ENCODE measurements at regions not wholly inside any gene's neighbourhood (a gene's known extent, or its start where the extent isn't known, plus 50 kb on each side); places are given as distances from the start of the nearest gene placed in this dataset.

DNA sequence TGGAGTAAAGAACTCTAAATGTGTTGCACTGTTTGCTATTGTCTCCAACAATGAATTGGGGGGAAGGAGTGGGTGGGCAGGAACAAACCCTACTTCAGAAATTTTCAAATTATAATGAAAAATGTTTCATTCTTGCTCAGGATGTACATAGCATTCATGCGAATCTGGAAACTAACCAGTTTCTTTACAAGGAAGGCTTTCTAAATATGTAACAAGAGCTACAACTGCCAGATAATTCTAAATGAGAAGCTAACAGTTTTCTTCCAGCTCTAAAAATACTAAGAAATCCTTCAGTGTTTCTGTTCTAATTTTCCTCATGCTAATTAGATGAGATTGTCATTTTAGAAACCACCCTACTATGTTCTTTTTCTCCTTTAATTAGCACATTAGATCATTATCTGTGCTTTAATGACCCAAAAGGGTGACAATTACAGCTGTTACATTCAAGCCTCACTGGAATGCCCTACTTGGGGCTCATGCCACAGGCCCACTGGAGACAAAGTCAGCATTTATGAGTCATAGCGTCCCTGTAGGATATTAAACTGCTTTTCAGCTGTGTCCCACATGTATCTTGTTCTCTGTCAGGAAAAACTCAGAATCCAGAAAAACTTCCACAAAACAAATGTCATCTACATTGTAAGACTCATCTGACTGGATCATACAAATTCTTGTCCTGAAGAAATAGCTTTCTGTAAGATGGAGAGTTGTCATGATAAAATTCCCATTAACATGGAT, 804.6 kb upstream of the CXADR start:
- no peak for DNase-seq

DNA sequence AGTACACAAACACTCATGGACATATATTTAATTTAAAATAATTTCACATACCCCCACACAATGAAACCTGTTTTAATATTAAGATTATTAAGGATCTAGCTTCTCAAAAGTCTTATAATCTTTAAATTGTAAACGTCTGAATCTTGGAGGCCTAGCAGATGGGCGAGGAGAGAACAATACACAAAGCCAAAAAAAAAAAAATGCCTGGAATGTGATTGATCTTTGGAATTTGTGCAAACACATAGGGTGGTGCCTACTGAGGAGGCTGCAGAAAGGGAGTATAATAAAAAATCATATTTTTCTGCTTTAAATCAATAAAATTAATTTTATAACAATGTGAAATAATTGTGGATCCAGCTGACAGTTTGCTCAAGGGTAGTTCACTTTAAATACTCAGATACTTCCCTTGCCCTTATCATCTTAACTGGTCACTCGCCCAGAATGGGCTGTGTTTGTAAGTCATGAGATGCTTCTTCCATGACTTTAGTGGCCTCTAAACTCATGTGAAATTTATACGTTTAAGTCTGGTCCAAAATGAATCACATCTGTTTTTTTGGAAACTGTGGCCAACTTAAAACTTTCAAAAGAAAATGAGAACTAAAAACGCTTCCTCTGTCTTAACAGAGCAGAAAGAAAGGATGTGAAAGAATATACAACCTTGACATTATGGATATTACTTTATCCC, 802.8 kb upstream of the CXADR start:
- DNase-seq, result no peak

DNA sequence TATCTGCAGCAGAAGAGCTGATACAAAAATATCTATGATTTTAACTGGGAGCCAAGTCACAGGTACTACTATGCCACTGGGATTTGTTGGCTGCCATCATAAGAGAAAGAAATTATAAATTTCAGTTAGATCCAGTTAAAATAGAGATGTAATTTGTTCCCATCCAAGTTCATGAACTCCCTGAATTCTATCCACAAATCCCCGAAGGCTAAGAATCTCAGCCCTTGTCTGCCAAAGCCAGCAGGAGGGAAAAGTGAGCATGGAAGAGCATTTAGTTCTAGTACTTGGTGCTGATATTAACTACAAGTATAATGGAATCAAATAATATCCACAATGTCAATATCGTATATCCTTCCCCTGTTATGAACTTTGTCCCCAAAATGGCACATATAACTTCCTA, 801.1 kb upstream of the CXADR start:
- DNase-seq, result no peak

DNA sequence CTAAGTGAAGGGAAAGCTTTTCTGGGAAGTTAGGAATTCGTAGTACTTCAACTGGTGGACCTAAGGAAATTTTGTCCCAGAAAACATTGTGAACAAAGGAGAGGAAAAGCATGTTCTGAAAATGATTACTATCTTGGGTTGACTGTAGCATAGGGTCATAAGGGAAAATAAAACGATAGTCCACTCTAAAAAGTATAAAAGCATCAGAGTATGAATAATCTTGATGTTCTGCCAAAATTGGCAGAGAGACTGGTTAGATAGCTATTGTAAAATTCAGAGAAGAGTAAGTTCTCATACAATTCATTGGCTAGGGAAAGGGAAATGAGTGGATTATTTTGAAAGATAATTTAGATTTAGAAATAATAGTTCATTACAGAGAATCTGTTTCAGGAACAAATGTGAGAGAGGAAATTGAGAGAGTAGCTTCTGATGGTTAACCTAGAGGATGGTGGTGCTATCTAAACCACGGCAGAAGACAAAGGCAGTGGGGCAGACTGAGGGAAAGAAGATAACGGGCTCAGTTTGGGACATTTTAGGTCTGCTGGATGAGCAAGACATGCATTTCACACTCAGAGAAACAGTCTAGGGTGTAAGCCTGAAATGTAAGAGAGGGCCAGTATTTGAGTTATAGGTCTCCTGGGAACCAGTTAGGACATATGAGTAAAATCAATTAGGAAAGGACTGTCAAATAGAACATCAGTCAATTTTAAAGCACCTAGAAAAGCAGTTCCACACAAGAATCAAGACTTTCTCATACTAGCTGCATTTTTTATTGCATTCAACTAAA, 799.3 kb upstream of the CXADR start:
- no peak for DNase-seq

DNA sequence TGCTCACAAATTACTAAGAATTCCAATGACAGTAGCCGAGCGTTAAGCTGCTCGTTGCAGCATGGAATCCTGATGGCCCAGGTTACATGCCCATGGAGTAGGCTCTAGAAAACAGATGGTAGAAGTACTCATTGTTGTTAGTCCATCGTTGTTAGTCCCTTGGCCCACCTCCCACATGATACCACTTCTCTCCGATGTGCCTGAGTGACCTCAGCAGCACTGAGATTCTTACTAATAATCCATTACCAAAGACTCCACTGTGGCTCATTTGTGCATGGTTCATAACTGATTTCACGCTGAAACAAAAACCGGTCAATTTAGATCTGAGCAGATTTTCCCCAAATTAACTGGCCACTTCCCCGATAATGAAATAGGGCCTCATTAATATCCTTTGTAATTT, 772.3 kb upstream of the CXADR start:
- no peak for DNase-seq

DNA sequence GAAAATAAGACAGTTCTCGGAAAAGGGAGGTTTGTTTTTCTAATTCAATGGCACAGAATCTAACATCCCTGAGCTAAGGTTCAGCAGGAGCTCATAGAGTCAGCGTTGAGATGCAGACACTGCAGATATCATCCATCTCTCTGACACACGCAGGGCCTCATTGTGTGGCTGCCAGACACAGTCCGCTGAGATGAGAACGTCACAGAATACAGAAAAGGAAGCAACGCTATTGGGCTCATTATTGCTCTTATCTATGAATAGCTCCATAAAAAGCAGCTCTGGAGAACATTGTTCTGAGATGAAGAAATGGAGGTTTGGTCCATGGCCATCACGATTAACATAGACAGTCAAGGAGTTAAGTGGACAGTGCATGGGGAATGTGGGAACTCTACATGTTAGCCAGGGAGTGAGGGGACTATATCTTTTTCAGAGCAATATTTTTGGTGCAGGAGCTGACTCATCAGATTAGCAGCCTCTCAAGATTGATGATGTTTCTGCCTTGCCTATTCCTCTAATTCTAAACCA, 771.6 kb upstream of the CXADR start:
- DNase-seq, result no peak

DNA sequence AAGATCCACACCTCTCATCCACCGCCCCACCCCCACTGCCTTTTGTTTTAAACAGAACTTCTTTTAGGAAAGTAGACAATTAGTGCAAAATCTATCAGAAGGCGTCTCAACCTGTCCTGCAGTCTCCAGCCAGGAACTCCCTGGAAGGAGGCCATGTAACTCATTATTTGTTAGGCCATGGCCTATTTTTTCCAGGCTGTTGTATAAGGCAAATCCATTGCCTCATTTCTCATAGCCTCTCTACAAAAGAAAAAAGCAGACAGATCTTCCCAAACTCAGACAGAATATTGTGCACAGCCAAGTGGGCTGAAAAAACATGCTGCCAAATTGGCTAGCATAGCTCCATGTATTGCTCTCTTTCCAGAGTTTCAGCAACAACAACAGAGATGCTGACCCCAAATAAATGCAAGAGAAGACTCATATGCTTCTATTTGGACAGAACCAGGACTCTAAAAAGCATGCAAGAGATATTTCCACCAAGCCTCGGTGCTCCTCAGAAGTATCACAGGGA, 770.7 kb upstream of the CXADR start:
- DNase-seq, result no peak

DNA sequence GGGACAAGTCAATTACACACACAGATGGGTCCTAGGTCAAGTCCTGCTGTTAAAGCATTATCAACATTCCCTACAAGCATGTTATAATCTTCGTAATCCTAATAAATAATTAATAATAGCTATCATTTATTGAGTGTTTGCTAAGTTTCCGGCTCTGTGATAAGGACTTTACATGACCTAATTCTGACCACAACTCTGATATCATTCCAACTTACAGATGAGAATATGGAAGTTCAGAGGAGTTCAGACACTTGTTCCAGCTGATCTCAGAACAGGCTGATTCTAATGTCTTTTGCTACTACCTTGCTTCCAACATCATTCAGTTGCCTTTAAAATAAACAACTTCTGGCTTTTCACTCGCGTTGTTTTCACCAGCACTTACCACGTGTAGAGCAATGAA, 770.1 kb upstream of the CXADR start:
- no peak for DNase-seq

DNA sequence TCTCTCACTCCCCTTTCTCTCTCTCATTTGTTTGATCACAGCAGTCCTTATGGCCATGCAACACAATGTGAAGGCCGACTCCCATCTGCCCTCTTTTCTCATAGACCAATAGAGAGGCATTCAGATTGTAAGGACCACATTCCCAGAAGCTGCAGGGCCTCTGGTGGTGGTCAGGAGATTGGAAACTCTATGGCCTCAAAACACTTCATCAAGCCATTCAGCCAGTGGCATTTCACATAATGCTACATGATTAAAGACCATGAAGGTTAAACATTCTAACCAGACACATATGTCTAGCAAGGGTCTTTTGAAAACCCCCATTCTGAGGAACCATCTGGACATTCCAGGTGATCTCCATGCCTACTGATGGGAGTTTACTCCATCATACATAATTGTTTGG, 769.5 kb upstream of the CXADR start:
- no peak for DNase-seq

DNA sequence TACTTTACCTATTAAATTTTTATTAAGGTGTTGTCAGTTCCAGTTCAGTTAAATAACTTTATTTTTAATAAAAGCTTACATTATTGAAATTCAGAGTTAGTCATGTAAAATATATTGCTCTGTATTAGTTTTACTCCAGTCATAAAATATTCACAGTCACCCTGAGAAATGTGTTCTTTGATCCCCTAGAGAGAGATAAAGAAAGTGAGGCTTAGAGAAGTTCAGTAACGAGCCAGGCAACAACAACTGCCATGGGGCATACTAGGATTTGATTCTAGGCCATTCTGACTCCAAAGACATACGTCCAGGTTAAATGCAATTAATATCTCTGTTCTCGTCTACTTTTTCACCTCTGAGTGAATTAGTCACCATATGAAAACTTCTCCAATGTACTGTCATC, 761.9 kb upstream of the CXADR start:
- DNase-seq, result no peak

DNA sequence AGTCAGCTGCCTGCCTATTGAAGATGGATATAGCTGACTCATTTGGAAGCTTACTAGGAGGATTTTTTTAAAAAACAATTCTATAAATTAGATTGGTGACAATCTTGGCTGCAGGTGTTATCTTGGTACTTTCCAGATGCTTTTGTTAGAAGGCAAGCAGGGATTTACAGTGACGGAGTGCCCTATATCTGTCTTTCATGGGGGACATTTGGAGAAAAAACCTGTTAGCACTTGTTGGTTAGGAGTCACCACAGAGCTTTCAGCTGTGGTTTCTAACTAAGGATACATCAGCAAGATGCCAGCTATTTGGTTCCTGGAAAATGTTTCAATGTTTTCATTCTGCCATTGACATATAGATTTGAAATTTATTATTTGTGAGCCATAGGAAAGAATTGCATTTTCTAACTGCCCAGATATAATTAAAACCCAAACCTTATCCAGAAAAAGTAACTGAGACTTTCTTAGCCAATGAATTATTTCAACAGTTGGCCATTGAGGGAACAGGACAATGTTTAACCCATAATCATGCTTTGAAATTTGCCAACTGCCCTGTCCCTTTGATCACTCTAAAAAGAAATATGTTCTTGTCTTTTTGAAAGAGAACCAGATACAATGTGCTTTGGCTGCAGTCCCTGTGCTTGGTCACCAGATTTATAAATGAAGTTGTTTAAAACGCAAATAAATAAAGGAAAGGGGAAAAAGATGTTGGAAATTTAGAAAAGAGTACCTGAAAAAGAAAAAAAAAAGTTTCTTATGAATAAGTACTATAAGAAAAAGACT, 761.0 kb upstream of the CXADR start:
- no peak for DNase-seq

DNA sequence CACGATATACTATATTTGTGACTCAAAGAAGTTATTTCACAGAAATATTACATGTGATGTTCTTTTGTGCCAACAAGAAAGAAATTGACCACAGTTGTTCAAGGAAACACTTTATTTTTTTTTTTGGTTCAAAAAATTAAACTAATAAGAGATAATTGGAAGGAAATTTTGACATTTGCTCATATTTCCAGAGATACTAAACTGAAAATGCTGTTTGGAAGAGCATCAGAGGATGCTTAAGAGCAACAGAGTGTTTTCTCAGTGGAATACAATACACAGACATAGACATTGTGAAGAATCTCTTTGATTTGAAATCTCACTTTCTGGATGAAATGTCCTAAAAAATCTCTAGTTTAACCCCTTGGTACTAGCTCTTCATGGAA, 760.4 kb upstream of the CXADR start:
- no peak for DNase-seq

DNA sequence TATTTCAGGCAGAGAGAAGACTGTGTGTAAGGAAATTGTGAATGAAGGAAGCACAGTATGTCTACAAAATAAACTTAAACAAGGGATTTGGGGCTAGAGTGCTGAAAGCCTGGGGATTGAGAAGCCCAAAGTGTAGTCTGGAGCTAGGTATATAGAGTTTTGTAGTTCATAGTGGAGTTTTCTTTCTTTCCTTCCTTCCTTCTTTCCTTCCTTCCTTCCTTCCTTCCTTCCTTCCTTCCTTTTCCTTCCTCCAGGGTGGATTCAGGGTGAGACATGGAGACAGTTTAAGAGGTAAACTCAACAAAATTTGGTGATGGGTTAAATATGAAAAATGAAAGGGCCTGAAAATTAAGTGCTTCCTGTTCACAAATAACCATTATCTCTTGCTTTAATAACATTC, 757.8 kb upstream of the CXADR start:
- no peak for DNase-seq

DNA sequence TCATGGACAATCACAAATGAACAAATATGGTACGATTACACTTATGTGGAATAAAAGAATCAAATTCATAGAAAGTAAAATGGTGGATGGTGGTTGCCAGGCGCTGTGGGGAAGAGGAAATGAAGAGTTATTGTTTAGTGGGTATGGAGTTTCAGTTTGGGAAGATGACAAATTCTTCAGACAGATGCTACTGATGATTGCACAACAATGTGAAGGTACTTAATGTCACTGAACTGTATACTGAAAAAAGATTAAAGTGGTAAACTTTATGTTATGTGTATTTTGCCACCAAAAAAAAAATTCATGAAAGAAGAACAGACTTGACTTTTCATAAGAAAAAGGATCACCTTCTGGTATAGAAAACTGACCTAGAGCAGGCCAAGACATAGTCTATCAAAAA, 745.6 kb upstream of the CXADR start:
- DNase-seq, result no peak

DNA sequence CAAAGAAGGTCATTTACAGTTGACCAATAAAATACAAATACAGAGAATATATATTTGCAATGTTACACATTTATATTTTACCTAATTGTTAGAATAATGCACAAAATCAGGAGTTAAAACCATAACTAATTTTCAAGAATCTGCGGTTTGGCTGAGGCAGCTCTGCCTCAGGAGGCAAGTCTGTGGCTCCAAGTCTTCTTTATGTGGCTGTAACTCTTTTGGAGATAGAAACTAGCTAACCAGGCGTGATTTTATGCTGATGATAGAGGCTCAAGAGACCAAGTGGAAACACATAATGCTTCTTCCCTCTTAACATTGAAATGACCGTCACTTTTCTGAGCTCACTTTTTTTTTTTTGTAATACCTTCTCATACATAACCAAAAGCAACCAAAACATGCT, 744.7 kb upstream of the CXADR start:
- DNase-seq, result no peak

DNA sequence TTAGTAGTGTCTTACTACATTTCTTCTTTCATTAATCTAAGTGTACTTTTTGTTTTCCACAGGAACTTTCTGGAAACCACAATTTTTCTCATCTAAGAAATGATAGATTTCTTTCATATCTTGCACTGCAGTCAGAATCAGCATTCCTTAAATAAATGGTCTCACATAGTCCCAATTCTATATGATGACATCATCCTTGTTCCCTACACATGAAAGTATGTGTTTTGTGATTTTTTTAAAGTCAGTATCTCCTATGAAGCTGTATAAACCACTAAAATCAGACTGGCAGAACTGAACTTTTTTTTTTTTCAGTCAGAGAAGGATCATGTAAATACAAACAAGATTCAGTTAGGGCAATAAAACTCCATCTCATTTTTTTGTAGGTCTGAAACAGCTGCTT, 742.6 kb upstream of the CXADR start:
- no peak for DNase-seq

DNA sequence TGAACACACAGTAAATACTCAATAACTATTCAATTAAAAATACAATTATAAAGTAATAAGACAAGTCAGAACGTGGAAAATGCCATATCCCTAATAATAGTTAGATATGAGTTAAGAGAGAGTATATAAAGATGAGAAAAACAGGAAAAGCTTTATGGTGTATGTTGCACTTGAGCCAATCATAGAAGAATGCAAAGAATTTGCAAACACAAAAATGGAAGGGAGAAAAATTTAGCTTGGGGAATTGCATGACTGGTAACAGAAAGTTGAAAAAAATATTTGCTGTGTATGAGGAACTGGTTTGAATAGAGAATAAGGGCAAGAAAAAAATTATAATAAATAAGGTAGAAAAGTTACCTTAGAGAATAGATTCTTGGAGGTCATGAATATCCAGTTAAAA, 739.6 kb upstream of the CXADR start:
- DNase-seq, result no peak

DNA sequence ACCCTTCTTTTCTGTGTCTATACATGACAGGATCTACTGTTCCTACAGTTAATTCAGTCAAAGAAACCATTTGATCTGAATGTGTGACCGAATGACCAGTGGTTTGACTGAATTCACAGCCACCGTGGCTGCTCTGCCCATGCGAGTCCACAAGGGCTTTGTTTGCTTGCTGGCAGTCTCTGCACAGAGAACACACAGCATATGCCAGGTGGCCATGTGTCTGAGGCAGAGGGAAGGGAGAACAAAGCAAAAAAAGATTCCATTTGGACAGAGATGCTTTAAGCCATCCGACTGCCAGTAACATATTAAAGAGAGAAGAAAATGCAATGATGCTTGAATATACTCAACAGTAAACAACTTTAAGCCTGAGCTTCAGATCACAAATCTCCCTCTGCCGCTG, 737.8 kb upstream of the CXADR start:
- DNase-seq, result no peak

DNA sequence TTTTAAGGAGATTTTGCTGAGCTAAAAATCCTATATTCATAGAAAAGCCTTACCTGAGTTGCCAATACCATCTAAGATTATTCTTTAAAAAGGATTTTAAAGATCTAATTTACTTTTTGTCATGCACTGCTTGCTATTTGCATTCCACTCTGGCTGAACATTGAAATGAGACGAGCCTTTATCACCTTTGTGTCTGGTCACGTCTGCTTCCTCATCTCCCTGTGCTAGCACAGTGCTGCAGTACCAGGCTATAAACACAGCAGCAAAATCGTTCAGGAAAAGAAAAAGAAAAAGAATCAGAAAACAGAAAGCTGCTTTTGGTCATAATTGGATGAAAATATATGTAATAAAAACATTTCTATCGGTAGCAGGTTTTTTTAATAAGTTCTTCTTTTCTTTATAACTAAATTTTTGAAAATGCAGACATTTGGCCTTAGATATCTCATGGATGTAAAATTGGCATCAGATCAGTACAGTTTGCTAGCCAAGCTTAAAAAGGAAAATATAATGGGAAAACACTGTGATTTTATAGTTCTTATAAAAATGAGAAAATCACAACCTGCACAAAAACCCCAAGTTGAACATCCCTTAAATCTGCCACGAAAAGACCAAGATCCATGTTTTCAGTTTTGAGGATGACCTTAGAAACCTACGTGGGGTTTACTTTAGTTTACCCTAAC, 735.7 kb upstream of the CXADR start:
- DNase-seq, result no peak

DNA sequence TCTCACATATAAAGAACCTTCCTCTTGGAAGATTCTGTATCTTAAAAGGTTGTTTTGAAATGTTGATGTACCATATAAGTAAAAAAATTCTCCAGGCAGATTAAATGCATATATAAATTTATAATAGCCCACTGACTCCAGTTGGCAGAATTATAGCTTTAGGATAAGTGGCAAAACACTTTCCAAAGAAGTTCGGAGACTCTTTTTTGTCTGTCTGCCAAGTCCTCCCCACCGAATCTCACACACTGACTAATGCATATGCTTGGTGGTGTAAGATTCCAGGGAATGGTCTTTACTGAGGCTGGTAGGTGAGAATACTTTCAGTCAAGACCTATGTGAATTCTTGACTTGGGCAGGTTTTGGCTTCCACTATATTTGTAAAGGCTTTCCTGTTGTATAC, 724.3 kb upstream of the CXADR start:
- no peak for DNase-seq

DNA sequence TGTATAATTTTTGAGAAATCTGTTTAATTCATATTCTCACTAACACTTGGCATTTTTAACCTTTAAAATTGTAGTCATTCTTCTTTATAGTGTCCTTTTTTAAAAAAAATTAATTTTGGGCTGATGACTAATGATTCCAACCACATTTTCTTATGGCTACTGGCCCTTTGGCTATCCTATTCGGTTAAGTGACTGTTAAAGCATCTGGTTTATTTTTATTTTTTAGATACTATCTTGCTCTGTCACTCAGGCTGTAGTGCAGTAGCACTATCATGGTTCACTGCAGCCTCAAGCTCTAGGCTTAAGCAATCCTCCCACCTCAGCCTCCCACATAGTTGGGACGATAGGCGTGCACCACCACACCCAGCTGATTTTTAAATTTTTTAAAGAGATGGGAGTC, 723.2 kb upstream of the CXADR start:
- no peak for DNase-seq

DNA sequence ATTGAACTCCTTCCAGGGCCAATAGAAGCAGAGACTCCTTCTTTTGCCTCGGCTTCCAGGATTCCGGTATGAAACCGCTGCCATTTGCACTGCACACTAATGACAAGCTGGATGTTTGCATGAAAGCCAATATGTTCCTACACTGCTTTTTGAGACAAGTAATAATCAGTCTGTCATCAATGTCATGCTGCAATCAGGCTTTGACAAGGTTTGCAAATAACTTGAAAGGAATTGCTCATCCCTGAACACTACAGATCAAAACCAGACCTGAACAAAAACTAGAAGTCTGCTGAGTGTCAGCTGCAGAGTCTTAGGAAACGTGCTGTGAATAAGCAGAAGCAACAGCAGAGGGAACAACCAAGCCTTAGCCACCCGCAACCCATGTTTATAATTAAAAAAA, 720.7 kb upstream of the CXADR start:
- DNase-seq, result no peak
